ENCODE measurements at regions not wholly inside any gene's neighbourhood (a gene's known extent, or its start where the extent isn't known, plus 50 kb on each side); places are given as distances from the start of the nearest gene placed in this dataset.
A peak's percentile ranks its signal among the peaks of the same experiment; 100 is the strongest.

- H3K27ac ChIP-seq (ENCODE audit: low read depth, low read length), result no peak overlapping the region
- no peaks in the 10 kb centered on the region for H3K36me3 ChIP-seq (ENCODE audit: insufficient read depth, low read length)
- H3K79me2 ChIP-seq (ENCODE audit: control insufficient read depth, insufficient read depth, low read length, unreplicated experiment), result no peaks in the 10 kb centered on the region
- no peaks in the 10 kb centered on the region for H3K4me1 ChIP-seq (ENCODE audit: control insufficient read depth, insufficient read depth, low read length, unreplicated experiment)
- peak overlapping the region; percentile 63; the same call in 1 of the 2 replicates for H3K4me3 ChIP-seq (ENCODE audit: low read depth, low read length)
- H3K27me3 ChIP-seq (ENCODE audit: insufficient read depth, low read length), result no peaks in the 10 kb centered on the region
- peak overlapping the region; percentile 92 for H2AFZ ChIP-seq (ENCODE audit: low read length, unreplicated experiment)
Measured at GRCh38 chr4:165610679-165611437, 232.1 kb downstream of the CPE start.

- no peak overlapping the region for H3K27ac ChIP-seq (ENCODE audit: low read depth, low read length)
Measured at GRCh38 chr4:165612936-165613335, 234.1 kb downstream of the CPE start.

GRCh38 chr4:165613581-165613980, 234.8 kb downstream of the CPE start:
- Histone ChIP-seq H3K36me3 (ENCODE audit: insufficient read depth, low read length) (no peaks in the 10 kb centered on the region), H3K4me1 (ENCODE audit: control insufficient read depth, insufficient read depth, low read length, unreplicated experiment) (no peaks in the 10 kb centered on the region), H3K27ac (ENCODE audit: low read depth, low read length) (no peak overlapping the region), H3K27me3 (ENCODE audit: insufficient read depth, low read length) (no peaks in the 10 kb centered on the region), H2AFZ (ENCODE audit: low read length, unreplicated experiment) (no peak overlapping the region), H3K4me3 (ENCODE audit: low read depth, low read length) (no peak overlapping the region), H3K79me2 (ENCODE audit: control insufficient read depth, insufficient read depth, low read length, unreplicated experiment) (no peaks in the 10 kb centered on the region)

More at GRCh38 chr4:165612936-165613335, 234.1 kb downstream of the CPE start:
- Histone ChIP-seq H3K79me2 (ENCODE audit: control insufficient read depth, insufficient read depth, low read length, unreplicated experiment) (no peaks in the 10 kb centered on the region), H3K27me3 (ENCODE audit: insufficient read depth, low read length) (no peaks in the 10 kb centered on the region), H3K4me1 (ENCODE audit: control insufficient read depth, insufficient read depth, low read length, unreplicated experiment) (no peaks in the 10 kb centered on the region), H3K36me3 (ENCODE audit: insufficient read depth, low read length) (no peaks in the 10 kb centered on the region), H3K4me3 (ENCODE audit: low read depth, low read length) (no peak overlapping the region), H2AFZ (ENCODE audit: low read length, unreplicated experiment) (no peak overlapping the region)

GRCh38 chr4:165620913-165621312, 242.1 kb downstream of the CPE start:
- Histone ChIP-seq H3K36me3 (ENCODE audit: insufficient read depth, low read length) (no peaks in the 10 kb centered on the region), H2AFZ (ENCODE audit: low read length, unreplicated experiment) (no peak overlapping the region), H3K27ac (ENCODE audit: low read depth, low read length) (no peak overlapping the region), H3K27me3 (ENCODE audit: insufficient read depth, low read length) (no peaks in the 10 kb centered on the region), H3K79me2 (ENCODE audit: control insufficient read depth, insufficient read depth, low read length, unreplicated experiment) (no peaks in the 10 kb centered on the region), H3K4me1 (ENCODE audit: control insufficient read depth, insufficient read depth, low read length, unreplicated experiment) (no peaks in the 10 kb centered on the region), H3K4me3 (ENCODE audit: low read depth, low read length) (no peak overlapping the region)

GRCh38 chr4:165621983-165622382, 243.2 kb downstream of the CPE start:
- no peaks in the 10 kb centered on the region for H3K27me3 ChIP-seq (ENCODE audit: insufficient read depth, low read length)
- H3K27ac ChIP-seq (ENCODE audit: low read depth, low read length), result no peak overlapping the region
- no peaks in the 10 kb centered on the region for H3K4me1 ChIP-seq (ENCODE audit: control insufficient read depth, insufficient read depth, low read length, unreplicated experiment)
- H2AFZ ChIP-seq (ENCODE audit: low read length, unreplicated experiment), result no peak overlapping the region
- no peak overlapping the region for H3K4me3 ChIP-seq (ENCODE audit: low read depth, low read length)
- no peaks in the 10 kb centered on the region for H3K36me3 ChIP-seq (ENCODE audit: insufficient read depth, low read length)
- no peaks in the 10 kb centered on the region for H3K79me2 ChIP-seq (ENCODE audit: control insufficient read depth, insufficient read depth, low read length, unreplicated experiment)

GRCh38 chr4:165625281-165625680, 246.5 kb downstream of the CPE start:
- H3K27me3 ChIP-seq (ENCODE audit: insufficient read depth, low read length), result no peaks in the 10 kb centered on the region
- no peak overlapping the region for H3K4me3 ChIP-seq (ENCODE audit: low read depth, low read length)
- H2AFZ ChIP-seq (ENCODE audit: low read length, unreplicated experiment), result no peak overlapping the region
- no peaks in the 10 kb centered on the region for H3K79me2 ChIP-seq (ENCODE audit: control insufficient read depth, insufficient read depth, low read length, unreplicated experiment)
- H3K36me3 ChIP-seq (ENCODE audit: insufficient read depth, low read length), result no peaks in the 10 kb centered on the region
- no peaks in the 10 kb centered on the region for H3K4me1 ChIP-seq (ENCODE audit: control insufficient read depth, insufficient read depth, low read length, unreplicated experiment)
- H3K27ac ChIP-seq (ENCODE audit: low read depth, low read length), result no peak overlapping the region

- H3K4me1 ChIP-seq (ENCODE audit: control insufficient read depth, insufficient read depth, low read length, unreplicated experiment), result no peaks in the 10 kb centered on the region
- no peaks in the 10 kb centered on the region for H3K79me2 ChIP-seq (ENCODE audit: control insufficient read depth, insufficient read depth, low read length, unreplicated experiment)
- H3K36me3 ChIP-seq (ENCODE audit: insufficient read depth, low read length), result no peaks in the 10 kb centered on the region
- H2AFZ ChIP-seq (ENCODE audit: low read length, unreplicated experiment), result peak overlapping the region; percentile 0
- no peak overlapping the region for H3K4me3 ChIP-seq (ENCODE audit: low read depth, low read length)
- H3K27ac ChIP-seq (ENCODE audit: low read depth, low read length), result no peak overlapping the region
- H3K27me3 ChIP-seq (ENCODE audit: insufficient read depth, low read length), result no peaks in the 10 kb centered on the region
Measured at GRCh38 chr4:165626316-165626715, 246.7 kb upstream of the TLL1 start.

- H3K36me3 ChIP-seq (ENCODE audit: insufficient read depth, low read length), result no peaks in the 10 kb centered on the region
- H2AFZ ChIP-seq (ENCODE audit: low read length, unreplicated experiment), result no peak overlapping the region
- H3K4me1 ChIP-seq (ENCODE audit: control insufficient read depth, insufficient read depth, low read length, unreplicated experiment), result no peaks in the 10 kb centered on the region
- no peak overlapping the region for H3K4me3 ChIP-seq (ENCODE audit: low read depth, low read length)
- H3K27me3 ChIP-seq (ENCODE audit: insufficient read depth, low read length), result no peaks in the 10 kb centered on the region
- H3K79me2 ChIP-seq (ENCODE audit: control insufficient read depth, insufficient read depth, low read length, unreplicated experiment), result no peaks in the 10 kb centered on the region
- H3K27ac ChIP-seq (ENCODE audit: low read depth, low read length), result no peak overlapping the region
Measured at GRCh38 chr4:165627128-165627527, 245.9 kb upstream of the TLL1 start.

- H3K27me3 ChIP-seq (ENCODE audit: insufficient read depth, low read length), result no peaks in the 10 kb centered on the region
- H2AFZ ChIP-seq (ENCODE audit: low read length, unreplicated experiment), result no peak overlapping the region
- H3K79me2 ChIP-seq (ENCODE audit: control insufficient read depth, insufficient read depth, low read length, unreplicated experiment), result no peaks in the 10 kb centered on the region
- no peaks in the 10 kb centered on the region for H3K4me1 ChIP-seq (ENCODE audit: control insufficient read depth, insufficient read depth, low read length, unreplicated experiment)
- H3K4me3 ChIP-seq (ENCODE audit: low read depth, low read length), result no peak overlapping the region
- no peaks in the 10 kb centered on the region for H3K36me3 ChIP-seq (ENCODE audit: insufficient read depth, low read length)
- H3K27ac ChIP-seq (ENCODE audit: low read depth, low read length), result no peak overlapping the region
Measured at GRCh38 chr4:165627548-165627947, 245.5 kb upstream of the TLL1 start.

GRCh38 chr4:165628572-165628971, 244.5 kb upstream of the TLL1 start:
- no peak overlapping the region for H2AFZ ChIP-seq (ENCODE audit: low read length, unreplicated experiment)
- H3K27me3 ChIP-seq (ENCODE audit: insufficient read depth, low read length), result no peaks in the 10 kb centered on the region
- no peaks in the 10 kb centered on the region for H3K4me1 ChIP-seq (ENCODE audit: control insufficient read depth, insufficient read depth, low read length, unreplicated experiment)
- no peaks in the 10 kb centered on the region for H3K36me3 ChIP-seq (ENCODE audit: insufficient read depth, low read length)
- no peak overlapping the region for H3K27ac ChIP-seq (ENCODE audit: low read depth, low read length)
- no peaks in the 10 kb centered on the region for H3K79me2 ChIP-seq (ENCODE audit: control insufficient read depth, insufficient read depth, low read length, unreplicated experiment)
- H3K4me3 ChIP-seq (ENCODE audit: low read depth, low read length), result no peak overlapping the region

GRCh38 chr4:165630671-165631070, 242.4 kb upstream of the TLL1 start:
- Histone ChIP-seq H3K27me3 (ENCODE audit: insufficient read depth, low read length) (no peaks in the 10 kb centered on the region), H3K79me2 (ENCODE audit: control insufficient read depth, insufficient read depth, low read length, unreplicated experiment) (no peaks in the 10 kb centered on the region), H3K4me1 (ENCODE audit: control insufficient read depth, insufficient read depth, low read length, unreplicated experiment) (no peaks in the 10 kb centered on the region), H3K4me3 (ENCODE audit: low read depth, low read length) (no peak overlapping the region), H2AFZ (ENCODE audit: low read length, unreplicated experiment) (no peak overlapping the region), H3K27ac (ENCODE audit: low read depth, low read length) (no peak overlapping the region), H3K36me3 (ENCODE audit: insufficient read depth, low read length) (no peaks in the 10 kb centered on the region)
